ENCODE measurements at regions not wholly inside any gene's neighbourhood (a gene's known extent, or its start where the extent isn't known, plus 50 kb on each side); places are given as distances from the start of the nearest gene placed in this dataset.

DNA sequence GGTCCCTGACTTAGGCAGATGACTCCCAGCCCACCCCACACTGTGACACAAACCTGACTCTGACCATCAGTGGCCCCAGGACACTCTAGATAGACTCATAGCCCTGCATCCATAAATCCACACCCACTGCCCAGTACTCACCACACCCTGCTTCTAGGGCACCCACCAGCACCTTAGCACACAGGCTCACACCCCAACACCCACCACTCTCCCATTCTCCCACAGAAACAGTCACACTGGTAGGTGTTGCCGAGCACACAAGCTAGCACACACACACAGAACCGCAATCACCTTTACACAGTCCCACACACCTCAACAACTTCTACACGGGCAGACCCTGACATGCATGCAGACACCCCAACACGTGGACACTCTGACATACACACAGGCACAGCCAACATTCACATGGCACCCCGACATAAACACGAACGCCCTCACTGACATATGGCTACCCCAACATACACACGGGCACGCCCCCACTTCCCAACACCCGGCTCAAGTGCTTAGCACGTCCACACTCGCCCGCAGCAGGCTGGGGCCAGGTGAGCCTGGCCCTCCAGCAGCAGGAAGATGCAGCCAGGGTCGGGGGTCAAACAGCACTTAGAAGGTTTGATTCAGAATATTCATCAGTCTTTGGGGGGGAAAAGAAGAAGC, 105.5 kb upstream of the TARDBP start:
- no peaks in the 10 kb centered on the region for H3K36me3 ChIP-seq (replicated peaks; ENCODE audit: low read depth, low read length)
- H3K27me3 ChIP-seq (ENCODE audit: low read depth, low read length): peaks cover 58% of the 10 kb centered on the region
- TF ChIP-seq, protein P1, sequence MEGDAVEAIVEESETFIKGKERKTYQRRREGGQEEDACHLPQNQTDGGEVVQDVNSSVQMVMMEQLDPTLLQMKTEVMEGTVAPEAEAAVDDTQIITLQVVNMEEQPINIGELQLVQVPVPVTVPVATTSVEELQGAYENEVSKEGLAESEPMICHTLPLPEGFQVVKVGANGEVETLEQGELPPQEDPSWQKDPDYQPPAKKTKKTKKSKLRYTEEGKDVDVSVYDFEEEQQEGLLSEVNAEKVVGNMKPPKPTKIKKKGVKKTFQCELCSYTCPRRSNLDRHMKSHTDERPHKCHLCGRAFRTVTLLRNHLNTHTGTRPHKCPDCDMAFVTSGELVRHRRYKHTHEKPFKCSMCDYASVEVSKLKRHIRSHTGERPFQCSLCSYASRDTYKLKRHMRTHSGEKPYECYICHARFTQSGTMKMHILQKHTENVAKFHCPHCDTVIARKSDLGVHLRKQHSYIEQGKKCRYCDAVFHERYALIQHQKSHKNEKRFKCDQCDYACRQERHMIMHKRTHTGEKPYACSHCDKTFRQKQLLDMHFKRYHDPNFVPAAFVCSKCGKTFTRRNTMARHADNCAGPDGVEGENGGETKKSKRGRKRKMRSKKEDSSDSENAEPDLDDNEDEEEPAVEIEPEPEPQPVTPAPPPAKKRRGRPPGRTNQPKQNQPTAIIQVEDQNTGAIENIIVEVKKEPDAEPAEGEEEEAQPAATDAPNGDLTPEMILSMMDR (IDR thresholded peaks at IDR 0.05; ENCODE audit: low read depth, low read length): no peak
- no peak for TF ChIP-seq EZH2phosphoT487 (IDR thresholded peaks at IDR 0.05; ENCODE audit: low read depth)
- no peaks in the 10 kb centered on the region for H3K4me1 ChIP-seq (ENCODE audit: low read length)
- no peak overlapping the region for H3K9ac ChIP-seq (ENCODE audit: low read length)
- H3K4me3 ChIP-seq (ENCODE audit: low read length): no peak overlapping the region
- H4K20me1 ChIP-seq (ENCODE audit: insufficient read depth, low read length): no peaks in the 10 kb centered on the region
- H3K4me2 ChIP-seq (ENCODE audit: low read length): no peak overlapping the region
- H3K27ac ChIP-seq (ENCODE audit: low read length): no peak overlapping the region
- H3K79me2 ChIP-seq (ENCODE audit: low read length): no peaks in the 10 kb centered on the region
- H3K9me3 ChIP-seq (ENCODE audit: insufficient read depth, low read length): no peaks in the 10 kb centered on the region
- H2AFZ ChIP-seq (ENCODE audit: low read depth, low read length): no peak overlapping the region

DNA sequence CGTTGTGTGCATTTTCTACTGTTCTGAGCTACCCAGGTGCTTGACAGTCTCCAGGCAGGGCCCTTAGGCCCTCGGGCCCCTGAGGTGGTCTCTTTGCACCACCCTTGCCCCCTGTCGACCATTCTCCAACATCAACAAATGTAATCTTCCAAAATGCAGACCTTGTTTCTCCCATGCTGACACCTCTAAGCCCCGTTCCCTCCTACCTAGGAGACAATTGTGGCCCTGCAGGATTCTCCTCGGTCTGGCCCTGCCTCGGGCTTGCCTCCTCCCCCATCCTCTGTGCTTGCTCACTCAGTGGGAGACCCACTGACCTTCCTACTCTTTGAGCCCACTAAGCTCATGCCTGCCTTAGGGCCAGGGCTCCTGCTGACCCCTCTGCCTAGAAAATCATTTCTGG, 104.2 kb upstream of the TARDBP start:
- no peak overlapping the region for H3K4me3 ChIP-seq (ENCODE audit: low read length)
- H3K4me2 ChIP-seq (ENCODE audit: low read length): no peak overlapping the region
- no peaks in the 10 kb centered on the region for H3K79me2 ChIP-seq (ENCODE audit: low read length)
- peaks cover 58% of the 10 kb centered on the region for H3K27me3 ChIP-seq (ENCODE audit: low read depth, low read length)
- no peaks in the 10 kb centered on the region for H3K4me1 ChIP-seq (ENCODE audit: low read length)
- no peak overlapping the region for H3K27ac ChIP-seq (ENCODE audit: low read length)
- H3K36me3 ChIP-seq (replicated peaks; ENCODE audit: low read depth, low read length): no peaks in the 10 kb centered on the region
- TF ChIP-seq, protein P1 (IDR thresholded peaks at IDR 0.05; ENCODE audit: low read depth, low read length): no peak
- no peak for TF ChIP-seq EZH2phosphoT487 (IDR thresholded peaks at IDR 0.05; ENCODE audit: low read depth)
- H3K9me3 ChIP-seq (ENCODE audit: insufficient read depth, low read length): no peaks in the 10 kb centered on the region
- no peak overlapping the region for H3K9ac ChIP-seq (ENCODE audit: low read length)
- H2AFZ ChIP-seq (ENCODE audit: low read depth, low read length): no peak overlapping the region
- no peaks in the 10 kb centered on the region for H4K20me1 ChIP-seq (ENCODE audit: insufficient read depth, low read length)

DNA sequence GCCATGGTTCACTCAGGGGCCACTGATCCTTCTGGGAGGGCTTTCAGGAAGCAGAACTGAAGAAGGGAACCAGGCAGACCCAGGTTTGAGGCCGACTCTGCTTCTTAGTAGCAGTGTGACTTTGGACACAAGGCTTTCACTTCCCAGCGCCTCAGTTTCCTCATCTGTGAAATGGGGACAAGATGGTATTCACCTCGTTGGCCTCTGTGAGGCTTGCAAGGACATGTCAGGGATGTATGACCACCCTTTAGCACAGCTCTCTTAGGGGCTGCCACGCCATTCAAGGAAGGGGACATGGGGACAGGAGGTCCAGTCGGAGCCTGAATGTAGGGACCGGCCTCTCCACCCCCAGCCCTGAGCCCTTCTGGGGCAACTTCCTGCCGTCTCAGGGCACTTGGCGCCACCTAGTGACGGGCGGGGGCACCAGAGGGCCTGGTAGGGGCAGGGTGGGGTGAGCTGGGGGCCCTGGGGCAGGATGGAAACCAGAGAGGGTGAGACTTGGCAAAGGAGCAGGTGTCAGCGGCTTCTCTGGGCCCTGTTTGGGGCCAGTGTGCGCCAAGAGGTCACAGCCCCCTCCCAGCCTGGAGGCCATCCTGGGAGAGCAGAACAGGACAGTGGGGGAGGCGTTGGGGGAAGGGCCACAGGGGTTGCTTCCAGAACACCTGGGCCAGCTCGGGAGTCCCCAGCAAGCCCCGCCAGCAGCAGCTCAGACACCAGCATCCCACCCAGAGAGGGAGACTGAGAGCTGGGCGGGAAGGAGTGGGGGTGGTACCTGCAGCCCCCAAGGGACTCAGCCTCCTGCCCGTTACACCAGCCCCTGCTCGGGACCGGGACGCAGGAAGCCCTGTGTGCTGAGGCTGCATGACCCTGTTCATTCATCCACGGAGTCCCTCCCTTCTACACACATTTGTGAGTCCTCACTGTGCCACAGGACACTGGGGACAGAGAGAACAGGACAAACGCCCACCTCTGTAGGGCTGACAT, 102.5 kb upstream of the TARDBP start:
- Histone ChIP-seq H3K4me3 (ENCODE audit: low read length) (peak overlapping the region; percentile 50), H3K9ac (ENCODE audit: low read length) (no peak overlapping the region), H3K79me2 (ENCODE audit: low read length) (no peaks in the 10 kb centered on the region), H3K9me3 (ENCODE audit: insufficient read depth, low read length) (no peaks in the 10 kb centered on the region), H4K20me1 (ENCODE audit: insufficient read depth, low read length) (no peaks in the 10 kb centered on the region), H3K36me3 (replicated peaks; ENCODE audit: low read depth, low read length) (no peaks in the 10 kb centered on the region), H3K27me3 (ENCODE audit: low read depth, low read length) (peaks cover 43% of the 10 kb centered on the region), H3K4me2 (ENCODE audit: low read length) (peak overlapping the region; percentile 63), H3K27ac (ENCODE audit: low read length) (no peak overlapping the region), H3K4me1 (ENCODE audit: low read length) (no peaks in the 10 kb centered on the region), H2AFZ (ENCODE audit: low read depth, low read length) (0 out of 2 replicates have a peak overlapping the region, but pooled peaks have one; percentile 77)
- TF ChIP-seq EZH2phosphoT487 (IDR thresholded peaks at IDR 0.05; ENCODE audit: low read depth): no peak
- TF ChIP-seq, protein P1 (IDR thresholded peaks at IDR 0.05; ENCODE audit: low read depth, low read length): peak; percentile 65
